GM18909 (cell line): ENCODE measurements at regions not wholly inside any gene's neighbourhood (a gene's known extent, or its start where the extent isn't known, plus 50 kb on each side); places are given as distances from the start of the nearest gene placed in this dataset.

Experiments
- ATAC-seq: cut with Tn5 transposase; IDR thresholded peaks from one replicate; pipeline ENCODE4 v1.9.1; 2021; ENCODE audit warnings: mild to moderate bottlenecking; ENCODE audit not compliant: unreplicated experiment, poor library complexity

GRCh38 chr5:161042443-161042842, 190.4 kb upstream of the ATP10B start:
- no peak for ATAC-seq

- ATAC-seq: no peak
These were observed 188.8 kb upstream of the ATP10B start for GRCh38 chr5:161040818-161041217.

GRCh38 chr5:161036296-161036695, 184.3 kb upstream of the ATP10B start:
- no peak for ATAC-seq

- no peak for ATAC-seq
These were observed 182.4 kb upstream of the ATP10B start for GRCh38 chr5:161034451-161034850.

- ATAC-seq: no peak
These were observed 178.2 kb upstream of the ATP10B start for GRCh38 chr5:161030229-161030628.

- ATAC-seq: no peak
These were observed 175.8 kb upstream of the ATP10B start for GRCh38 chr5:161027763-161028162.

GRCh38 chr5:161023551-161023950, 171.5 kb upstream of the ATP10B start:
- ATAC-seq: no peak

- ATAC-seq: no peak
These were observed 170.1 kb upstream of the ATP10B start for GRCh38 chr5:161022151-161022550.

- no peak for ATAC-seq
These were observed 157.8 kb upstream of the ATP10B start for GRCh38 chr5:161009817-161010216.

GRCh38 chr5:161009194-161009593, 157.2 kb upstream of the ATP10B start:
- ATAC-seq: no peak

- ATAC-seq: no peak
These were observed 155.9 kb upstream of the ATP10B start for GRCh38 chr5:161007879-161008278.

GRCh38 chr5:161002571-161003074, 150.6 kb upstream of the ATP10B start:
- no peak for ATAC-seq

GRCh38 chr5:161001604-161002003, 149.6 kb upstream of the ATP10B start:
- peak; percentile 69 for ATAC-seq

- ATAC-seq: peak; percentile 55
These were observed 149.1 kb upstream of the ATP10B start for GRCh38 chr5:161001142-161001541.

GRCh38 chr5:160991205-160991604, 139.2 kb upstream of the ATP10B start:
- no peak for ATAC-seq

- ATAC-seq: no peak
These were observed 127.4 kb upstream of the ATP10B start for GRCh38 chr5:160979385-160979784.

GRCh38 chr5:160978944-160979343, 126.9 kb upstream of the ATP10B start:
- no peak for ATAC-seq

- no peak for ATAC-seq
These were observed 124.2 kb upstream of the ATP10B start for GRCh38 chr5:160976181-160976580.

GRCh38 chr5:160970605-160971191, 118.7 kb upstream of the ATP10B start:
- no peak for ATAC-seq

GRCh38 chr5:160969645-160970044, 117.6 kb upstream of the ATP10B start:
- no peak for ATAC-seq

GRCh38 chr5:160968480-160968879, 116.5 kb upstream of the ATP10B start:
- no peak for ATAC-seq

GRCh38 chr5:160966921-160967320, 114.9 kb upstream of the ATP10B start:
- ATAC-seq: no peak

GRCh38 chr5:160961761-160962160, 109.8 kb upstream of the ATP10B start:
- ATAC-seq: no peak
